Stimulated activated naive B cell treated with anti-CD40 and anti-IgM and Interleukin-4, amounts not matched to agents 10 μg/mL and 1 μg/mL and 100 μg/mL, for 72 hours (primary cell): ENCODE measurements at regions not wholly inside any gene's neighbourhood (a gene's known extent, or its start where the extent isn't known, plus 50 kb on each side); places are given as distances from the start of the nearest gene placed in this dataset.
"Not testable (repeated sequence)": the region's sequence is repeated elsewhere in the genome, so short reads cannot be mapped to it uniquely, and the experiment has no call there.

Source experiments
- ATAC-seq, 2 donors: fragments of 150-1000 bp; cut with Tn5 transposase; replicated peaks; 2 replicates each; pipeline ENCODE4 v1.10.0; 2021; ENCODE audit warnings: moderate library complexity in 1 of 2
- DNase-seq: peaks from one replicate; pipeline ENCODE4 v3.0.0; 2021
- H3K27ac Mint-ChIP-seq: one replicate; pipeline ENCODE4 v1.8.0; 2022; ENCODE audit warnings: mild to moderate bottlenecking, mixed read lengths
- H3K27me3 Mint-ChIP-seq, 2 donors: one replicate each; pipeline ENCODE4 v1.8.0; 2022; ENCODE audit warnings: mixed read lengths in 2 of 2
- H3K36me3 Mint-ChIP-seq, 2 donors: one replicate each; pipeline ENCODE4 v1.8.0; 2022; ENCODE audit warnings: mixed read lengths in 2 of 2, mild to moderate bottlenecking in 1 of 2
- H3K4me1 Mint-ChIP-seq, 2 donors: one replicate each; pipeline ENCODE4 v1.8.0; 2022; ENCODE audit warnings: mixed read lengths in 2 of 2, mild to moderate bottlenecking in 1 of 2
- H3K4me3 Mint-ChIP-seq, 2 donors: one replicate each; pipeline ENCODE4 v1.8.0; 2022; ENCODE audit warnings: mild to moderate bottlenecking in 2 of 2, mixed read lengths in 2 of 2, moderate library complexity in 1 of 2
- H3K9me3 Mint-ChIP-seq, 2 donors: one replicate each; pipeline ENCODE4 v1.8.0; 2022; ENCODE audit warnings: mixed read lengths in 2 of 2, mild to moderate bottlenecking in 1 of 2

DNA sequence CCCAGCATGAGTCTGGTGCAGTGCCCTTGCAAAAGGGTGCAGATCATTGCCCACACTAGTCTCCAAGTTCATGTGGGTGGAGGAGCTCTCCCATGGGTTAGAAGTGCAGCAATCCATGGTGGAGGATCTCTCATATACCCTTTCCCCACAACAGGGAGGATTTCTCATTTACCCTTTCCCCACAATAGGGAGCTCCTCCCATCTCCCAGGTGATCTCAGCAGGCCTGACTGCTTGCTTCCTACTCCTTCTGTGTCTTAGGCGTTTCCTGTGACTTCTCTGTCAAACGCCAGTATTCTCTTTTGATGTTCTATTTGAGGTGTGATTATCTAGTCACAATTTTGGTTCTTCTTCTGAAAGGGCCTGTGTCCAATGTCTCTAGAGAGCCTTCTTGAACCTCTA, 133.8 kb upstream of the RFX3 start:
- ATAC-seq (no peak), DNase-seq (no peak)
- no peak overlapping the region for H3K4me3 Mint-ChIP-seq
- no peaks in the 10 kb centered on the region for H3K4me1 Mint-ChIP-seq
- no peaks in the 10 kb centered on the region for H3K9me3 Mint-ChIP-seq
- H3K27me3 Mint-ChIP-seq = no peaks in the 10 kb centered on the region
- no peaks in the 10 kb centered on the region for H3K36me3 Mint-ChIP-seq
- H3K27ac Mint-ChIP-seq = no peak overlapping the region

DNA sequence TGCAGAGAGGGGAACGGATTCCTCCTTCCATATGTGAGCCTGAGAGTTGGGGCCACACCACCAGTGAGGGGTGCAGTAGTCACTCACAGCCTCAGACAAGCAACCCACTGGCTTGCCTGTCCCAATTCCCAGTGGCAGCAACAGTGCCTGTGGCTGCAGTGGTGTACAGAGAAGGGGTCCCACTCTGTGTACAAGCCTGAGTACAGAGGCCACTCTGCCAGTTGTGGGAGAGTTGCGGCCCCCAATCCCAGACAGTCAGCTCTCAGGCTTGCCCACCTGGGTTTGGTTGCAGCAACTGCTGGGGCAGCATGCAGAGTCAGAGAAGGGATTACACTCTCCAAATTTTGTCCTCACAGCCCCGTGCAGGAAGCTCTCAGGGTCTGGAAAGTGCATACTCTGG, 133.2 kb upstream of the RFX3 start:
- H3K4me3 Mint-ChIP-seq = no peak overlapping the region
- ATAC-seq = no peak
- H3K9me3 Mint-ChIP-seq = no peaks in the 10 kb centered on the region

GRCh38 chr9:3656224-3656623, 130.4 kb upstream of the RFX3 start:
- H3K27ac Mint-ChIP-seq = no peak overlapping the region

More for the DNA sequence above, 133.2 kb upstream of the RFX3 start:
- DNase-seq = no peak
- H3K4me1 Mint-ChIP-seq = no peaks in the 10 kb centered on the region
- no peaks in the 10 kb centered on the region for H3K27me3 Mint-ChIP-seq
- no peak overlapping the region for H3K27ac Mint-ChIP-seq
- H3K36me3 Mint-ChIP-seq = no peaks in the 10 kb centered on the region

DNA sequence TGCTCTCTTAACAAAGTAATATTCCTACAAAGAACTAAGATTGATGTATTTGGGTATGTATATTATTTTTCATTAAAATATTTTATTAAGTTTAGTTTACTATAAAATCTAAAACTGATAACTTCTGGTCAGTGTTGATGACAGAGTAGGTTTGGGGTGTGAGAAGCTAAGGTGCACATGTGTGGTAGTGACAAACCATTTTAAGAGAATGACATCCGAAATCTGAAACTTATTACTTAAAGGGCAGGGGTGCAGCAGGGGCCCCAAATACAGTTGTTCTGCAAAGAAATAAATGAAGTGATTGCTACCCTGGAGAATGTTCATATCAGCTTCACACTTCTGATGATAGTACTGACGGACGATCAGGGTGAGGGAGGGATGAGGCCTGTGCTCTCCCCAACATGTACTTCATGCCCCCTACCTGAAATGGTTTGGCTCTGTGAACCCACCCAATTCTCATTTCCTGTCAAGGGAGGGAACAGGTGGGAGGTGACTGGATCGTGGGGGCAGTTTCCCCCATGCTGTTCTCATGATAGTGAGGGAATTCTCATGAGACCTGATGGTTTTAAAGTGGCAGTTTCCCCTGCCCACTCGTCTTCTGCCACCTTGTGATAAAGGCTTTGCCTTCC, 125.3 kb upstream of the RFX3 start:
- H3K9me3 Mint-ChIP-seq = no peaks in the 10 kb centered on the region
- ATAC-seq (peak in 1 of 2 donors; percentile 12), DNase-seq (no peak)

More at GRCh38 chr9:3656224-3656623, 130.4 kb upstream of the RFX3 start:
- Mint-ChIP-seq H3K4me1 (peaks cover 0 to 5% of the 10 kb centered on the region in 2 donors), H3K9me3 (no peaks in the 10 kb centered on the region), H3K36me3 (no peaks in the 10 kb centered on the region), H3K27me3 (no peaks in the 10 kb centered on the region), H3K4me3 (no peak overlapping the region)
- ATAC-seq (no peak), DNase-seq (no peak)

DNA sequence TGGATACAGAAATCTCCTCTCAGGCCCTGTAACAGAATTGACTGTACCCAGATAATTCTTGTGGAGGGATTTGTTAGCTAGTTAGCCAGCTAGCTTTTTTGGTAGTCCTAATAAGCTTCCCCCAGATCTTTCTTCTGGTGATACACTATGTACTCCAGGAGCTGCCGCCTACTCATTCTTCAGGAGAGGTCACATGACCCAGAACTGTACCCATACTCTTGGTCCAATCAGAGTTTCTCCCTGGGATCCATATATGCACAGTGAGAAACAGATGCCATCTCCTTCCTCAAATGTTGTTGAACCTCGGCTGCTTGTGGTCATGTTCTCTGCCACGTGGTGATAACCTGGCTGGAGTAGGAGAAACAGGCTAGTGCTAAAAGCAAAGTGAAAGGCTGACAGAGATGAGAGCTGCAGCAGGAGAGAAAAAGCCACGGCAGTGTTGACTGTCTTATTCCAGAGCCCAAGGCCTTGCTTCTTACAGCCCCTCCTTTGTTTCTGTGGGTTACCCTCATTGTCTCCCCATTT, 123.0 kb upstream of the RFX3 start:
- H3K27ac Mint-ChIP-seq = no peak overlapping the region
- H3K4me1 Mint-ChIP-seq = peaks cover 0 to 8% of the 10 kb centered on the region in 2 donors
- no peaks in the 10 kb centered on the region for H3K9me3 Mint-ChIP-seq
- ATAC-seq (peak in 1 of 2 donors; percentile 21), DNase-seq (no peak)
- no peaks in the 10 kb centered on the region for H3K27me3 Mint-ChIP-seq
- H3K4me3 Mint-ChIP-seq = no peak overlapping the region
- no peaks in the 10 kb centered on the region for H3K36me3 Mint-ChIP-seq

More for the DNA sequence above, 125.3 kb upstream of the RFX3 start:
- Mint-ChIP-seq H3K27ac (no peak overlapping the region), H3K4me3 (no peak overlapping the region), H3K36me3 (no peaks in the 10 kb centered on the region), H3K4me1 (peaks cover 0 to 8% of the 10 kb centered on the region in 2 donors), H3K27me3 (no peaks in the 10 kb centered on the region)

GRCh38 chr9:3648266-3648665, 122.5 kb upstream of the RFX3 start:
- ATAC-seq = no peak
- Mint-ChIP-seq H3K9me3 (no peaks in the 10 kb centered on the region), H3K36me3 (no peaks in the 10 kb centered on the region), H3K27ac (no peak overlapping the region), H3K27me3 (no peaks in the 10 kb centered on the region), H3K4me1 (peaks cover 0 to 8% of the 10 kb centered on the region in 2 donors), H3K4me3 (no peak overlapping the region)
- DNase-seq = no peak

DNA sequence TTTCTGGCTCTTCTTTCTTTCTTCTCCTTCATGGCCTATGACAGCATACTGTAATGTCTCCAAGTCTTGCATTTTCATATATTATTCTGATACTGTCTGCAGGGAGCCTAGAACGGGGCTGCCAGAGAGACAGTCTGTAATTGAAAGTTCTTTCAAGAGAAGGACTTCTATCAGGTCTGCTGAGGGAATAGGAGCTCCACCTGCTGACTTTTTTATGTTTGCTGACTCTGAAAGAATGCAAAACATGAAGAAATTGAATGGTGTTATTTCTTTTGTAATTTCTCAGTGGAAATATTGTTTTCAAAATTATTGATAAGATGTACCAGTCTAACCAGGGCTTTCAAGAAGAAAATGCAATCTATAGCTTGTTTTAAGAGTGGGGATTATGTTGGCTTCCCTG, 121.9 kb upstream of the RFX3 start:
- no peaks in the 10 kb centered on the region for H3K36me3 Mint-ChIP-seq
- no peak overlapping the region for H3K4me3 Mint-ChIP-seq
- ATAC-seq (no peak), DNase-seq (no peak)
- no peaks in the 10 kb centered on the region for H3K9me3 Mint-ChIP-seq
- H3K27ac Mint-ChIP-seq = no peak overlapping the region
- no peaks in the 10 kb centered on the region for H3K27me3 Mint-ChIP-seq
- peaks cover 0 to 8% of the 10 kb centered on the region in 2 donors for H3K4me1 Mint-ChIP-seq

GRCh38 chr9:3646226-3646625, 120.4 kb upstream of the RFX3 start:
- Mint-ChIP-seq H3K4me1 (peaks cover 0 to 3% of the 10 kb centered on the region in 2 donors), H3K4me3 (no peak overlapping the region), H3K27me3 (no peaks in the 10 kb centered on the region), H3K36me3 (no peaks in the 10 kb centered on the region), H3K27ac (no peak overlapping the region), H3K9me3 (peaks cover 0 to 2% of the 10 kb centered on the region in 2 donors)
- DNase-seq = no peak
- ATAC-seq = no peak

DNA sequence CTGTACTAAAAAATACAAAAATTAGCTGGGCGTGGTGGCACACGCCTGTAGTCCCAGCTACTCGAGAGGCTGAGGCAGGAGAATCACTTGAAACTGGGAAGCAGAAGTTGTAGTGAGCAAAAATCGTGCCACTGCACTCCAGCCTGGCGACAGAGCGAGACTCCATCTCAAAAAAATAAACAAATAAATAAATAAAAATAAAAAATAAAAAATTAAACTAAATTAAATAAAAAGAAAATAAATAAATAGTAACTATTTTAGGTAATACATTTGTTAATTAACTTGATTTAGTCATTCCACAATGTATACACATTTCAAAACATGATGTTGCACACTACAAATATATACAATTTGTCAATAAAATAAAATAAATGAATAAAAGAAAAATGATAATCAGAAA, 116.3 kb upstream of the RFX3 start:
- not testable (repeated sequence) for ATAC-seq, DNase-seq, H3K27me3 Mint-ChIP-seq, H3K27ac Mint-ChIP-seq, H3K4me1 Mint-ChIP-seq, H3K4me3 Mint-ChIP-seq, H3K9me3 Mint-ChIP-seq
- H3K36me3 Mint-ChIP-seq = peaks cover 0 to 11% of the 10 kb centered on the region in 2 donors

- no peaks in the 10 kb centered on the region for H3K4me1 Mint-ChIP-seq
- DNase-seq (no peak), ATAC-seq (no peak)
- no peak overlapping the region for H3K27ac Mint-ChIP-seq
- no peak overlapping the region for H3K4me3 Mint-ChIP-seq
- no peaks in the 10 kb centered on the region for H3K27me3 Mint-ChIP-seq
- peaks cover 12 to 27% of the 10 kb centered on the region in 2 donors for H3K36me3 Mint-ChIP-seq
- peaks cover 0 to 12% of the 10 kb centered on the region in 2 donors for H3K9me3 Mint-ChIP-seq
Observed at GRCh38 chr9:3629495-3629894, 103.7 kb upstream of the RFX3 start.

- Mint-ChIP-seq H3K27me3 (no peaks in the 10 kb centered on the region), H3K4me3 (no peak overlapping the region), H3K27ac (no peak overlapping the region), H3K36me3 (peaks cover 12 to 28% of the 10 kb centered on the region in 2 donors), H3K9me3 (peaks cover 0 to 12% of the 10 kb centered on the region in 2 donors), H3K4me1 (no peaks in the 10 kb centered on the region)
- no peak for DNase-seq
- no peak for ATAC-seq
Observed at GRCh38 chr9:3628239-3628638, 102.4 kb upstream of the RFX3 start.

DNA sequence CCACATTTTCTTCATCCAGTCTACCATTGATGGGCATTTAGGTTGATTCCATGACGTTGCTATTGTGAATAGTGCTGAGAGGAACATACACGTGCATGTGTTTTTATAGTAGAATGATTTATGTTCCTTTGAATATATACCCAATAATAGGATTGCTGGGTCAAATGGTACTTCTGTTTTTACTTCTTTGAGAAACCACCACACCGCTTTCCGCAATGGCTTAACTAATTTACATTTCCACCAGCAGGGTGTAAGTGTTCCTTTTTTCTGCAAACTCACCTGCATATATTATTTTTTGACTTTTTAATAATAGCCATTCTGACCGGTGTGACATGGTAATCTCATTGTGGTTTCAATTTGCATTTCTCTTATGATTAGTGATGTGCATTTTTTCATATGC, 82.2 kb upstream of the RFX3 start:
- DNase-seq (peak; percentile 27), ATAC-seq (peak; percentile 93 to 94)
- Mint-ChIP-seq H3K27me3 (no peaks in the 10 kb centered on the region), H3K27ac (peak overlapping the region; percentile 3), H3K36me3 (peaks cover 2 to 20% of the 10 kb centered on the region in 2 donors), H3K9me3 (peaks cover 12 to 15% of the 10 kb centered on the region in 2 donors), H3K4me3 (no peak overlapping the region), H3K4me1 (peaks cover 7 to 13% of the 10 kb centered on the region in 2 donors)

DNA sequence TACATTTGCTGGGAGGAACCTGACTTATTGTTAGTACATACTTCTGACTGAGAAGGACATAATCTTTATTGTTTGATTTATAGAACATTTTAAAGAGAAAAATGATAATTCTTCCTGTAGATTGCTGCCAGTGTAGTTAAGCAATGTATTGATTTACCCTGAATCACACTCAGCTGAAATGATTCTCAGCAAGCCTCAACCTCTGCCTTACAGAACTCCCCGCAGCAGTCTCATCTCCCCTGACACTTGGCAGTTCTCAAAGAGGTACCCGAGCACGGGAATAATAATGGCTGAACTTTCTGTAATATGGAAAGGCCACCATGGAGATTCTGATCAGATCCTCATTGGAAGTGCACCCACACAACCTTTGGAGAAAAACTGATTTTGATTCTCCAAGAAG, 74.9 kb upstream of the RFX3 start:
- peaks cover 0 to 5% of the 10 kb centered on the region in 2 donors for H3K36me3 Mint-ChIP-seq
- no peaks in the 10 kb centered on the region for H3K9me3 Mint-ChIP-seq
- no peaks in the 10 kb centered on the region for H3K27me3 Mint-ChIP-seq
- ATAC-seq (no peak), DNase-seq (no peak)
- no peak overlapping the region for H3K4me3 Mint-ChIP-seq
- H3K4me1 Mint-ChIP-seq = no peaks in the 10 kb centered on the region
- no peak overlapping the region for H3K27ac Mint-ChIP-seq

GRCh38 chr9:3597792-3598191, 72.0 kb upstream of the RFX3 start:
- peaks cover 0 to 5% of the 10 kb centered on the region in 2 donors for H3K36me3 Mint-ChIP-seq
- no peak for DNase-seq

DNA sequence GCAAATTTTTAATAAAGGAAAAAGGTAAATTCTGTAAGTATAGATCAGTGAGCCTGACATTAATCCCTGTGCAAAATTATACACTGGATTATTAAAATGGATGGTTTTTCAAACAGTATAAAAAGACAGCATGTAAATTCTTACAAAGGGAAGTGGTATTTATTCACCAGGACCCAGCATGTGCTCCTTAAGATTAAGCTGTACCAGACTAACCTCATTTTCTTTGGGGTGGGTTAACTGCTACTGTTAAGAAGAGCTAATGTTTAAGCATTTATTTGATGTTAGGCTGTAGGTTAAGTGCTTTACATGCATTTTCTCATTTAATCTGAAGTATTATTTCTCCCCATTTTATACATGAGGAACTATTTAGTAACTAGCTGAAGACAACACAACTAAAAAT, 60.3 kb upstream of the RFX3 start:
- H3K27ac Mint-ChIP-seq = no peak overlapping the region
- H3K4me1 Mint-ChIP-seq = peaks cover 0 to 4% of the 10 kb centered on the region in 2 donors

More at GRCh38 chr9:3597792-3598191, 72.0 kb upstream of the RFX3 start:
- H3K4me3 Mint-ChIP-seq = no peak overlapping the region
- H3K27me3 Mint-ChIP-seq = no peaks in the 10 kb centered on the region
- no peak for ATAC-seq
- H3K9me3 Mint-ChIP-seq = no peaks in the 10 kb centered on the region
- H3K27ac Mint-ChIP-seq = peak overlapping the region; percentile 26
- no peaks in the 10 kb centered on the region for H3K4me1 Mint-ChIP-seq

More for the DNA sequence above, 60.3 kb upstream of the RFX3 start:
- Mint-ChIP-seq H3K9me3 (peaks cover 31 to 34% of the 10 kb centered on the region in 2 donors), H3K27me3 (no peaks in the 10 kb centered on the region), H3K4me3 (no peak overlapping the region), H3K36me3 (peaks cover 15 to 33% of the 10 kb centered on the region in 2 donors)
- no peak for ATAC-seq
- no peak for DNase-seq
